Amniotic epithelial cell (primary cell): ENCODE measurements at regions not wholly inside any gene's neighbourhood (a gene's known extent, or its start where the extent isn't known, plus 50 kb on each side); places are given as distances from the start of the nearest gene placed in this dataset.
"Not testable (repeated sequence)": the region's sequence is repeated elsewhere in the genome, so short reads cannot be mapped to it uniquely, and the experiment has no call there.

Experiments
- DNase-seq: peaks from one replicate; pipeline ENCODE4 v3.0.0-alpha.2; 2010; ENCODE audit warnings: low read depth

DNA sequence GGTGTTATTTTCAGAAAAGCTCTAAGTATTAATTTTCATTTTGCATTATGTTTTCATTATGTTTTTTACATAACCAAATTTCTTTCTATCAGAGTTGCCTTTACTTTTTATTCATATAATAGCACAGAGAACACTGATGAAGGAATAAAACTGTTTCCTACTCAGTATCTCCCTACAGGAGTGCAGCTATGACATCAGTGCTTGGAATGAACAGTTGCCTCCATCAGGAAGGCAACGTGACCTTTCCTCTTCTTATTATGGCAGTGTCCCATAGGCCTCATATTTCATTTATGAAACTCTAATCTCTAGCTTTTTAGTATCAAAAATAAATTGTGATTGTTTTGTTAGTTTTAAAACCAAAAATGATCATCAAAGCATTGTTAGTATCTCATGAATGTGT is 712.8 kb downstream of the CD109 start:
- no peak for DNase-seq

DNA sequence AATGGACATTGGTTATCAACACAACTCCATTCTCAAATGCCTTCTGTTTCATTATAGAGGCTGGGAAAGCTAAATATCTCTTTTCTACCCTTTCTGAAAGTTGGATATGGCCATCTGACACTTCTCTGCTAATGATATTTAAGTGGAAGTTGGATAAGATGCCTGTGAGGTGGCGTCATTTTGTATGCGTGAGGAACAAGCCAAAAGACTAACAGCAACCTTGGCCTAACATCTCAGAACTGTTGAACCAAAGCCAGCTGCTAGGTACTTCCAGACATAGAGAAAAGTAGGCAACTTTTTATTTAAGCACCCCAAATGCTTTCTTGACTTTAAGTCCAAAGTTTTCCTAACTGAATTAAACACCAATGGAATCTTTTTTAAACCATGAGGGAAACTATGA is 708.4 kb downstream of the CD109 start:
- no peak for DNase-seq

DNA sequence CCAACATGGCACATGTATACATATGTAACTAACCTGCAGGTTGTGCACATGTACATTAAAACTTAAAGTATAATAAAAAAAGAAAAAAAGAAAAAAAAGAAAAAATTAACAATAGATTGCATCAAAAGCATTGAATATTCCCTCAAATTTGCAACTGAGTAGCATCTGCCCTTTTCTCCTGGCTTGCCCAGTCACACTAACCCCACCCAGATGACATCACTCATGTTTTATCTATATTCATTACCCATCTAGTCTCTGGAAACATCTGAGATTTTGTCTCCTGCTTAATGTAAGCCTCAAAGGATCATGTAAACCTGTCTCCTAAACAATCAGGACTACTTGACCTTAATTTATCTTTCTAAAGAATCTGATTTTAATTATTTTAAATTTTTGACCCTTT is 706.8 kb downstream of the CD109 start:
- DNase-seq: no peak

DNA sequence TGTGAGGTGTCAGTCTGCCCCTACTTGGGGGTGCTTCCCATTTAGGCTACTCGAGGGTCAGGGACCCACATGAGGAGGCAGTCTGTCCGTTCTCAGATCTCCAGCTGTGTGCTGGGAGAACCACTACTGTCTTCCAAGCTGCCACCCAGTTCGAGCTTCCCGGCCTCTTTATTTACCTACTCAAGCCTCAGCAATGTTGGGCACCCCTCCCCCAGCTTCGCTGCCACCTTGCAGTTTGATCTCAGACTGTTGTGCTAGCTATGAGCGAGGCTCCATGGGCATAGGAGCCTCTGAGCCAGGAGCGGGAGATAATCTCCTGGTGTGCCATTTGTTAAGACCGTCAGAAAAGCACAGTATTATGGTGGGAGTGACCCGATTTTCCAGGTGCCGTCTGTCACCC is 682.4 kb downstream of the CD109 start:
- DNase-seq: not testable (repeated sequence)

DNA sequence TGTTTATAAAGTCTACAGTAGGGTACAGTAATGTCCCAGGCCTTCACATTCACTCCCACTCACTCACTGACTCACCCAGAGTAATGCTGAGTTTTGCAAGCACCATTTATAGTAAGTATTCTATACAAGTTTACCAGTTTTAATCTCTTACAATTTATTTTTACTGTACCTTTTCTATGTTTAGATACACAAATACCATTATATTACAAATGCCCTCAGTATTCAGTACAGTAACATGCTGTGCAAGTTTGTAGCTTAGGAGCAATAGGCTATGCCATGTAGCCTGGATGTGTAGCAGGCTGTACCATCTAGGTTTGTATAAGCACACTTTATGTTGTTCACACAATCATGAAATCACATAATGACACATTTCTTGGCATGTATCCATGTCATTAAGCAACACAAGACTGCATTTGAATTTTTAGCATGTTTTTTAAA is 673.6 kb downstream of the CD109 start:
- peak; percentile 89 for DNase-seq

DNA sequence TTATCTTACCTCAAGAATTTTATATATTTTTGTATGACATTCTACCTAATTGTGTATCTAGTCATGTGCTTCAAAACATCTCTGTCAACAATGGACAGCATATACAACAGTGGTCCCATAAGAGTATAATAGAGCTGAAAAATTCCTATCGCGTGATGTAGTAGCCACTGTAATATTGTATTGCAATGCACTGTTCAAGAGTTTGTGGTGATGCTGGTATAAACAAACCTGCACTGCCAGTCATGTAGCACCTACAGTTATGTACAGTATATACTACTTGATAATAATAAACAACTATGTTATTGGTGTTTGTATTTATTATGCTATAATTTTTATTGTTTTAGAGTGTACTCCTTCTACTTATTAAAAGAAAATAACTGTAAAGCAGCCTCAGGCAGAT is 672.7 kb downstream of the CD109 start:
- DNase-seq: peak; percentile 41

DNA sequence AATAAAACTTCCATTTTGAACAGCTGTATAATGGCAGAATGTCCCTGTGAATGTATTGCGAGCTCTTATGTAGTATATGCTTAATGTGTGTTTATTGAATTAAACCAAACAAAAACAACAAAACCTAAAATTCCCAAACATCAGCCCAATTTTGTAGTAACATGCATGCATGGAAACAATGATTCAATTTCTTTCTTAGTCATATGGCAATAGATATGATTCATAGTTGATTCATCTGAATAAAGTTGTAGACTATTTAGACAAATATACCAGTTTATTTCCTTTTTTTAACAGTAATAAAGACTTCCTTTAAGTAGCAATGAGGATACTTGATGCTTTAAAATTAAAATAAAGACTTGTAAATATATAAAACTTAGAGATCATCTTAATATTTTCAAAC is 670.6 kb downstream of the CD109 start:
- no peak for DNase-seq

DNA sequence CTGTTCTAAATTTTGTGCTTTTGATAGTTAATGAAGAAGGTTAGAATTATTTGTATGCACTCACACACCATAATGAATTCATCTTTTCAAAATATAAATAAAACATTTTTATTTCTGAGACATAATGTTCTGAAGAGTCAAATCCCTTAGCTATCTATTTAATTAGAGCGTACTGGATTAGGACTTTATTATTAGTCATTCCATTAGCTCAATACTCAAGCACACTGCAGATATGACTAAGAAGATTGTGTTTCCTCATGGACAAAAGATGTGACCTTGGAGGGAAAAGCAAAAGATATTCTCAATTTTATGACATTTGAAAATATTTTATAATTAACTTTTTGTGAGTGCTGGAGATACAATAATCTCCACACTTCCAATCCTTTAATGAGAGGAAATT is 666.4 kb downstream of the CD109 start:
- DNase-seq: peak; percentile 27

DNA sequence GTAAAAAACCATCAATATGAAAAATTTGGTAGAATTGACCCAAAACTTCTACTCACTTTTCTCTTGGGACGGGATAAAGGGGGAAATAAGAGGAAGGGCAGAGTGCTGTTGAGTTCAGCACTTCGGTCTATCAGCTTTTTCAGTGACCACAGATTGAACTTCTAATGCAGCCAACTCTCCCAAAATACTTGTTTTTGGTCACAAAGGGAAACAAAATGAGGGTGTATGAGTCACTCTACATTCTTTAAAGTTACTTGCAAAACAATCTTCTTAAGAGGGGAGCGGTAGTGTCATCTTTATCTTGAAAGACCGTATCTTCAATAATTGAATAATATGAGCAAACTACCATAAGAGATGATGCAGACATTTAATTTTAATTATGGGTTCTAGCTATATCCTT is 661.3 kb downstream of the CD109 start:
- DNase-seq: no peak

DNA sequence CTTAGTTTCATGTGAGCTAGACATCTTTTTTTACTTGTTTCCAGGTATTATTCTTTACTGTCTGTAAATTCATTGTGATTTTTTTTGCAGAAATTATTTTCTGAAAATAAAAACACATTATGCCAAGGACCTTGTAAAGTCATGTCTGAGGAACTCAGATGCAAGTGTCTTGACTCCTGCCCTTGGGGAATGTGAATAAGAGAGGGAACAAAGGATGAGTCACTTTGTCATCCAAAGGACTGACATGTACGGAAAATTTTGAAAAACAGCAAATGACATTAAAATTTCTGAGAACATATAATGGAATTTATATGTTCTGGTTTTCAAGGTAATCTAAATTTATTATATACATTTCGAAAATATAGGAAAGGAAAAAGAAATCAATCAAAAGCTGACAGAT is 660.4 kb downstream of the CD109 start:
- no peak for DNase-seq

DNA sequence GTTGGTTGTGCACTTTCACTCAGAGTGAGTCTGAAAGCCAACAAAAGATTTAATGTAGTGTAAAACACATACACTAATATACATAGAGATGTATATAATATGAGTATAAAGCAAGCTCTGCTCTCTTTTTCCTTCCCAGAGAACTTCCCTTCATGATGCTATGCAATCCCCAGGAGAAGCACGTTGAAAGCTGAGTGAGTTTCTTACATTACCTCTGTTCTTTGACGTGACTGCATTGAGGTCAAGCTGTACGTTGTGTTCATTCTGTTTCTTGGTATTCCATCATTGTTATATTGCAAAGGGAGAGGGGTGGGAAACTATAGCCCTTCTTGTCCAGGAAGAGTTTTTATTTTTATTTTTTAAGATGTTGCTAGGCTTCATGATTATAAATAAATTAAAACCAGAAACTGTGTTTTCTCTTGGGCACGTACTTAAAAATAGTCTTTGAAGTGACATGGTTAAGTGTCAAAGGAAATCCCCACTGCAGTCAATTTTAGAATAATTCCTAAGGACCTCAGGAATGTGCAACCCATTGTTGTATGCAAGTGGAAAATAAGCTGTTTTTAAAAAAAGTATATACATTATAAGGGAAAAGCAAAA is 651.0 kb downstream of the CD109 start:
- no peak for DNase-seq

DNA sequence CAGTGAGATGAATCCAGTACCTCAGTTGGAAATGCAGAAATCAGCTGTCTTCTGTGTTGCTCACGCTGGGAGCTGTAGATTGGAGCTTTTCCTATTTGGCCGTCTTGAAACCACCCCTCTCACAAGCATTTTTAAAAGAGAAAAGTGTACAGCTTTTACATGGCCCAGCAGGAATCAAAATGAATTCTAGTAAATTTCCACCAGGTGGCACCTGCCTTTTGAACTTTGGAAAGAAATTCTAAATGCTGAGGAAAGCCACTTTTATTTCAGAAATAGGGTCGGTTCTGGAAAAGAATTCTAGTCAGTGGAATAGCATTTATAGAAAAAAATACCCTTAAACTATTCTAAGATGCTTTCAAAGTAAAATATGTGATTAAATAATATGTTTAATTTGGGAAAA is 647.8 kb downstream of the CD109 start:
- DNase-seq: peak; percentile 17

DNA sequence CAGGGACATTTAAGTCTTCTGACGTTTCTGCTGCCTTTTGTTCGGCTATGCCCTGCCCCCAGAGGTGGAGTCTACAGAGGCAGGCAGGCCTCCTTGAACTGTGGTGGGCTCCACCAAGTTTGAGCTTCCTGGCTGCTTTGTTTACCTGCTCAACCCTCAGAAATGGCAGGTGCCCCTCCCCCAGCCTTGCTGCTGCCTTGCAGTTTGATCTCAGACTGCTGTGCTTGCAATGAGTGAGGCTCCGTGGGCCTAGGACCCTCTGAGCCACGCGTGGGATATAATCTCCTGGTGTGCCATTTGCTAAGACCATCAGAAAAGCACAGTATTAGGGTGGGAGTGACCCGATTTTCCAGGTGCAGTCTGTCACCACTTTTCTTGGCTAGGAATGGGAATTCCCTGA is 647.3 kb downstream of the CD109 start:
- DNase-seq: not testable (repeated sequence)

DNA sequence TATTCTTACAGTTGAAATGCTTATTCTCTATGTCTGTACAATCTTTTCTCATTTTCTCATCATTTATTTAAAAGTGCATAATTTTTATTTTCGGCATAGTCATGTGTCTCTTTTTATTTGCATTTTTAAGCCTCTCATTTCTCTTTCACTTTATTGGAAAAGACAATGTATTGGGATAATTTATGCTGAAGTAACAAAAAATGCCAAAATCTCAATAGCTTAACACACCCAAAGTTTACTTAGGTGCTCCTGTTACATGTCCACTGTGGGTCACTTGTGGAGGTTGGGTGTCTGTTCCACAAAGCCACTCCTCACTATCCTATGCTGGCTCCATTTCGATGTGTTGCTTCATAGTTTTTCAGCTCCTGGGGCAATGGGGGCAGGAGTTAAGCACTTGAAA is 638.7 kb downstream of the CD109 start:
- DNase-seq: no peak

DNA sequence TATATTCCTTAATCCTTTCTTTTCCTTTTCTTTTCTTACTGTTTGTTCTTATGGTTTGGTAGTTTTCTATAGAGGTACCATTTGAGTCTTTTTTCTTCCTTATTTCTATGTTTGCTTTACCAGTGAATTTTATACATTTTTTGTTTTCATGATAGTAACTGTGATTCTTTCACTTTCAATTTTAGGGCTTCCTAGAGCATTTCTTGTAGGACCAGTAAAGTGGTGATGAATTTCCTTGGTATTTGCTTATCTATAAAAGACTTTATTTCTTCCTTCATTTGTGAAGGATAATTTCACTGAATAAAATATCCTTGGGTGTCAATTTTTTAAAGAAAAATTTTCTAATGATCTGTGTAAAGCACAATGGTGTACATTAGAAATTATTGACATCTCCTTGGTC is 637.4 kb downstream of the CD109 start:
- DNase-seq: peak; percentile 24

DNA sequence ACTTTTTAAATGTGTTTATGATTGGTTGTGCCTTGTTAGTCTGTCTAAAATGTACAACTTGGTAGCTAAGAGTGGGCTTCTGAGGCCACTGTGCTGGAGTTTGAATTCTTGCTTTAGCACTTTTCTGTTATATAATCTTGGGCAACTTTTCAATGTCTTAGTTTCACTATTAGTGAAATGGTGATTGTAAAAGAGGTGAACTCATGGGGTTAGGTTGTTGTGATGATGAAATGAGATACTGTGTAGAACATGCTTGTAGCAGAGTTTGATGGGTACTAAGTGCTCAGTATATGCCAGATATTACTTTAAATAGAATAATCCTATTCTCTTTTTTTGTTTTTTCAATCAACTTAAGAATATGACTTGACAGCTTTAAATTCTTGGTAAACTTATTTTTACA is 624.7 kb downstream of the CD109 start:
- no peak for DNase-seq

DNA sequence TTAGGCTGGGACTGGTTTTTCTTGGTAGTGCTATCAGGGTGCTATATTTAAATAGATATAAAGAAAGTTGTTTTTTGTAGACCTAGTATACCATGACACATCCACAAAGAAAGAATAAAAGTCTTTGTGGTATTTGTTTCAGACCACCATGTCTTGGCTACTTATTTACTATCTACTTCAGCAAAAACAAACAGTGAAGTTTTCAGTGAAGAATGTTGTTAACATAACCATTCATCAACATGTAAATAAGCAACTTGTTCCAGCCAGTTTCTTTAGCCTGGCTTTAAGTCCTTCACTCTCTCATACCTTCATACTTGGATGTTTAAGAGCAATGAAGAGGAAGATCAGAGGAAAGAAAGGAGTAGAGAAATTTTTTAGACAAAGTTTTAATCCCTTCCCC is 624.1 kb downstream of the CD109 start:
- peak; percentile 21 for DNase-seq

DNA sequence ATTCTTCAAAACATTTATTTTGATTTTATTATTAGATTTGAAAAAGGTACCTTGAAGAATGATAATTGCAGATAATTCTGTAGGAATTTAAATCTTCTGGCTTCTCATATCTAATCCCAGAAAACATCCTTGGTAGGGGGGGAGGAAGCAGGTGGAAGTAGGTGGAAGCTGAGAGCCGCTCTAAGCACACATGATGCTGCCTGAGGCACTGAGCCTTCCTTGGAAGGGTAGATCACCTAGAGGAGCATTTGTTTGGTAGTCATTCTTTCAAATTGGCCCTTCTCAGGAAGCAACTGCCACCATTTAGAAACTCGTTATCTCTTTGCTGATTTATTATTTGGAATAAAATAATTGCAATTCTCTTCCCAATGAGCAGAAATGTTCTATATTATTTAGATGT is 623.3 kb downstream of the CD109 start:
- DNase-seq: no peak

DNA sequence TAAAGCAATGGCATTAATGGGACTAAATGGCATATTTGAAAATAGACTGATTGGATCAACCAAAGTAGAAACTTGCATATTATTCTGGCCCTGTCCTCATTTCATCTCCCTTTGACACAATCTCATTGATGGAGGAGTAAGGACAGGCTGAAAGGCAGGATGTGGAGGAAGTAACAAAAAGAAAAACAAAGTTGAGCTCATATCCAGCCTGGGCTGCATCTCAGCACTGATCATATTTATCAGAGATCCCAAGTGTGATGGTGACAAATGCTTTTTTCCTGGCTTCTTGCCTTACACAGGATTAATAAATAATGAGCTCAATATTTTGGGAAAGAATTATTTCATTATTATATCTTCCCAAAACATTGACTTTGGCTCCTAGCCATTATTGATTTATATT is 622.7 kb downstream of the CD109 start:
- no peak for DNase-seq

DNA sequence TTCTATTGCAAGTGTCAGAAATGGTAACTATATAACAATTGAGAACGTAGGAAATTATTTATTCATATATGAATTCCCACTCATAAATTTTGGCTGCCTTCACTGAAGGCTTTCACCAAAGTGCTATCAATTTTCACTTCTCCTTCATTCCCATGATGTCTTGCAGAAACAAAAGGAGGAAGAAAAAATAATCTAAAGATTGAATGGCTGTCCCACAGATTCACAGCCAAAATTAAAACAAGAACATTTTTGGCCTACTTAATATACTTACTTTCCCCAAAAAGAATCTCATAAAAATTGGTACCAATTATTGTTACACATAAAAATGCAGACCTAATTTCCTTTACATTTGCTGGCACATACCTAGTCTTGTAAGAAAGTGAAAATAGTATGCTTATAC is 616.1 kb downstream of the CD109 start:
- no peak for DNase-seq

DNA sequence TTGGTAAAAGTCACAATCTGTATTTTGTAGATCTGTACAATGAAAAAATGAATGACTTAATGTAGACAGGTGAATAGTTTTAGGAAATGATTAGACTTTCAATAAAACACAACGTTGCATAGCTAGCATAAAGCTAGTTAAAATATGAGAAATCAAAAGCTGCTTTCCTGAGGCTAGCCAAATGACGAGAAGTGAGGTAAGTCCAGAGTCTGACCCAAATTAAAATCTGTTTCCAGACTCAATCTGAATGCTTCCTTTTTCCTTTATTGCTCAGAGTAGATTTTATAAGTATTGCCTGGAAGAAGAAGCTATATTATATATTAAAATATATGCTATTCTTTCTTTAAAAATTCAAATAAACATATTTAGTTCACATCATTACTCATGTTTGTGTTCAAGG is 615.4 kb downstream of the CD109 start:
- DNase-seq: no peak

DNA sequence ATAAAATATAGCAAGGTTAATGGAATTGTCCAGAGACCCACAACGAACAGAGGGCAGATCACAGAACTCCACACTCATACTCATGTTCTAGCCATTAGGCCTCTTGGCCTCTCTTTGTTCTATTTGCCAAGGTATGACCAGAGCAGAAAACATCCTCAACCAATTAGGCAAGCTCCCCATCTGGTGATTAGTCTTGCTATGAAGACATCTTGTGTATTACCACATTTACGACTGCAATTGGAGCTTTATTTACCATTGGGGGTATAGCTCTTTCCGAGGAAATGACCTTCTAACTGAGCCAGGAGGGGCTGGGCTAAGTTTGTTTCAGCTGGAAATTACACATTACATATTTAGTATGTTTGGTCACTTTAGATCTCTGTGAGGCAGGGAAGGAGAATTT is 593.9 kb downstream of the CD109 start:
- peak; percentile 48 for DNase-seq

DNA sequence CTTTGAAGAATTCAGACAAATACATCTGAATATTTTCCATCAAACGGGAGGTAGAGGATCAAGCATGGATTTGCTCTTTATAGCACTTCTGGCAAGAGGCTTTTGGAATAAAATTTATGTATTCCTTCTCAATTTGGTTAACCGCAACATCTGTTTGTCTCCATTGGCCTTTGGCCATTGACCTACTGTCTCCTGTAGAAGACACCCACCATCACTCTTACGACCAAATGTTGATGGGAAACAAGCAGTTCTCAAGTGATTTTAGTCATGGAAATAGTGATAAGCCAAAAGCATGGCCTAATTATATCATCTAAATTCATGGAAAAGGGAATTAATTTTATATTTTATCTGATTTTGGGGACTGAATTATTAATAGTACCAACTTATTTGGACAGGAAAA is 591.9 kb downstream of the CD109 start:
- no peak for DNase-seq

DNA sequence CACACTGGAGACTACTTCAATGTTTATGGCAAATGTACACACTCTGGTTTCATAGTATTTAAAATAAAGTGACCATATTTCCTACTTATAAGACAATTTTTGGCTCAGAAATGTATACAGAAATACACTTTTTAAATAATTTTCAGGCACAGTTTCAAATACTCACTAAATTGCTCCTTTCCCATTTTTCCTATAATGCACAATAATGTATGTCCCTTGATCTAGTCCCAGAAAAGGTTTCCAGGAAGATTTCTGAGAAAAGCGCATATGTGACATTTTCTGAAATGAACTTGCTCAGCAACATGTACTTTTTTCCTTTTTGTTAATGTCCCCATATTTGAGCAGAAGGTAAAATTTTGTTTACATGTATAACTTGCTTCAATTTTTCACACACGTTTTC is 591.4 kb downstream of the CD109 start:
- no peak for DNase-seq

DNA sequence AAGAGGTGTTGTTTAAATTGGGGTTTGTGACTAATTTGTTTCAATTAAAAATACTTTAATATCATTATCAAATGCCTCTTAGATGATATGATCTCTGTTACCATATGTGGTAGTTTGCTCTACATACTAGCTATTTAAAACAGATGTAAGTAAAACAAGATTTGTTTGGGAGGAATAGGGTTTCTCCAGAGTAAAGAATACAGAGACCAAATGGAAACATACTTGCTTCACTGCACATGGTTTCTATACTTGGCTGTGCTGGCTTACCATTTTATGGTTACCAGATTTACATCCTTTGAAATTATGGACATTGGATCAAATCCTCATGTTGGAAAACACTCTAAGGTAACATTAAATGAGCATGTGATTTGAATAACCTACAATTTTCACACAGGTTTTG is 588.3 kb downstream of the CD109 start:
- no peak for DNase-seq
